MM.1S (cell line): ENCODE measurements at regions not wholly inside any gene's neighbourhood (a gene's known extent, or its start where the extent isn't known, plus 50 kb on each side); places are given as distances from the start of the nearest gene placed in this dataset.

ENCODE experiments used
- DNase-seq: peaks from one replicate; pipeline ENCODE4 v3.0.0-alpha.2; 2015
- H2AFZ ChIP-seq: fragments of 300-600 bp; sonication (generic); 2 replicates; pipeline ENCODE4 v1.6.0; 2016; ENCODE audit warnings: antibody characterized with exemption, low read length
- H3F3A ChIP-seq: fragments of 300-600 bp; sonication (generic); 2 replicates; pipeline ENCODE4 v1.6.1; 2016; ENCODE audit warnings: mild to moderate bottlenecking, antibody characterized with exemption, low read length, moderate library complexity, mixed read lengths; ENCODE audit not compliant: insufficient read depth
- H3K27ac ChIP-seq: fragments of 300-600 bp; sonication (generic); 2 replicates; pipeline ENCODE4 v1.5.1; 2016; ENCODE audit warnings: mild to moderate bottlenecking, low read length
- H3K27me3 ChIP-seq: fragments of 300-600 bp; sonication (generic); replicated peaks from 2 replicates; pipeline ENCODE4 v1.6.0; 2016; ENCODE audit warnings: low read length; ENCODE audit not compliant: insufficient read depth
- H3K36me3 ChIP-seq: fragments of 300-600 bp; sonication (generic); replicated peaks from 2 replicates; pipeline ENCODE4 v1.6.1; 2016; ENCODE audit warnings: mild to moderate bottlenecking, low read length, mixed read lengths; ENCODE audit not compliant: insufficient read depth
- H3K4me1 ChIP-seq: fragments of 300-600 bp; sonication (generic); 2 replicates; pipeline ENCODE4 v1.6.1; 2016; ENCODE audit warnings: low read length, mixed read lengths
- H3K4me2 ChIP-seq: fragments of 300-600 bp; sonication (generic); 2 replicates; pipeline ENCODE4 v1.6.0; 2016; ENCODE audit warnings: low read depth, low read length
- H3K4me3 ChIP-seq: fragments of 300-600 bp; sonication (generic); 2 replicates; pipeline ENCODE4 v1.5.1; 2016; ENCODE audit warnings: low read length, mixed read lengths
- H3K79me2 ChIP-seq: fragments of 300-600 bp; sonication (generic); 2 replicates; pipeline ENCODE4 v1.6.1; 2016; ENCODE audit warnings: mixed run types, low read length, mixed read lengths
- H3K9ac ChIP-seq: fragments of 300-600 bp; sonication (generic); 2 replicates; pipeline ENCODE4 v1.6.1; 2016; ENCODE audit warnings: low read length, mixed read lengths
- H3K9me2 ChIP-seq: fragments of 300-600 bp; sonication (generic); replicated peaks from 2 replicates; pipeline ENCODE4 v1.6.1; 2016; ENCODE audit warnings: mild to moderate bottlenecking, low read length, mixed read lengths; ENCODE audit not compliant: insufficient read depth
- H3K9me3 ChIP-seq: fragments of 300-600 bp; sonication (generic); replicated peaks from 2 replicates; pipeline ENCODE4 v1.6.1; 2016; ENCODE audit warnings: mild to moderate bottlenecking, low read length, mixed read lengths; ENCODE audit not compliant: insufficient read depth
- H4K20me1 ChIP-seq: fragments of 300-600 bp; sonication (generic); 2 replicates; pipeline ENCODE4 v1.6.1; 2016; ENCODE audit warnings: mild to moderate bottlenecking, low read length, moderate library complexity, mixed read lengths; ENCODE audit not compliant: insufficient read depth
- CTCF ChIP-seq: fragments of 300-600 bp; sonication (generic); IDR thresholded peaks from 2 replicates; pipeline ENCODE4 v1.5.1; 2016; ENCODE audit warnings: antibody characterized with exemption, low read length, mixed read lengths
- EZH2 ChIP-seq: fragments of 300-600 bp; sonication (generic); optimal IDR thresholded peaks from 2 replicates; pipeline ENCODE3; 2017; ENCODE audit warnings: low read depth, mild to moderate bottlenecking, antibody characterized with exemption, low read length, mixed read lengths
- EZH2phosphoT487 ChIP-seq: fragments of 300-600 bp; sonication (generic); IDR thresholded peaks from 2 replicates; pipeline ENCODE4 v1.6.1; 2018; ENCODE audit warnings: antibody characterized with exemption, low read length

GRCh38 chr2:196365923-196366322 is 194.5 kb upstream of the STK17B start:
- no peaks in the 10 kb centered on the region for H3K4me1 ChIP-seq
- no peak for DNase-seq
- no peaks in the 10 kb centered on the region for H3K36me3 ChIP-seq
- no peaks in the 10 kb centered on the region for H4K20me1 ChIP-seq
- H3K27me3 ChIP-seq = no peaks in the 10 kb centered on the region
- H3K27ac ChIP-seq = no peak overlapping the region
- H3K79me2 ChIP-seq = no peaks in the 10 kb centered on the region
- no peak overlapping the region for H3K4me3 ChIP-seq
- no peaks in the 10 kb centered on the region for H3K9me2 ChIP-seq
- no peak overlapping the region for H3K4me2 ChIP-seq
- TF ChIP-seq EZH2phosphoT487 (no peak), EZH2 (no peak), CTCF (no peak)
- H3K9ac ChIP-seq = no peak overlapping the region
- no peaks in the 10 kb centered on the region for H3F3A ChIP-seq
- no peak overlapping the region for H2AFZ ChIP-seq
- no peaks in the 10 kb centered on the region for H3K9me3 ChIP-seq

- H3K36me3 ChIP-seq = no peaks in the 10 kb centered on the region
- TF ChIP-seq EZH2 (no peak), CTCF (no peak), EZH2phosphoT487 (no peak)
- no peak overlapping the region for H3K9ac ChIP-seq
- H3K27ac ChIP-seq = no peak overlapping the region
- H4K20me1 ChIP-seq = no peaks in the 10 kb centered on the region
- H3K4me2 ChIP-seq = no peak overlapping the region
- no peaks in the 10 kb centered on the region for H3K79me2 ChIP-seq
- H3K4me1 ChIP-seq = no peaks in the 10 kb centered on the region
- no peak overlapping the region for H2AFZ ChIP-seq
- no peaks in the 10 kb centered on the region for H3K9me3 ChIP-seq
- no peaks in the 10 kb centered on the region for H3K27me3 ChIP-seq
- H3K9me2 ChIP-seq = no peaks in the 10 kb centered on the region
- H3K4me3 ChIP-seq = no peak overlapping the region
- no peak for DNase-seq
- no peaks in the 10 kb centered on the region for H3F3A ChIP-seq
These were observed 196.3 kb upstream of the STK17B start for GRCh38 chr2:196367633-196368032.

GRCh38 chr2:196368546-196369225 is 197.3 kb upstream of the STK17B start:
- DNase-seq = no peak
- Histone ChIP-seq H3K4me1 (no peaks in the 10 kb centered on the region), H3K27me3 (no peaks in the 10 kb centered on the region), H3K27ac (no peak overlapping the region), H3F3A (no peaks in the 10 kb centered on the region), H3K9ac (no peak overlapping the region), H4K20me1 (no peaks in the 10 kb centered on the region), H3K9me3 (no peaks in the 10 kb centered on the region), H3K9me2 (no peaks in the 10 kb centered on the region), H3K36me3 (no peaks in the 10 kb centered on the region), H2AFZ (no peak overlapping the region), H3K4me2 (no peak overlapping the region), H3K79me2 (no peaks in the 10 kb centered on the region), H3K4me3 (no peak overlapping the region)
- no peak for TF ChIP-seq EZH2
- TF ChIP-seq EZH2phosphoT487 = no peak
- no peak for TF ChIP-seq CTCF
